HCT116 (cell line): ENCODE measurements at regions not wholly inside any gene's neighbourhood (a gene's known extent, or its start where the extent isn't known, plus 50 kb on each side); places are given as distances from the start of the nearest gene placed in this dataset.

Experiments
- ATAC-seq: fragments of 200-7000 bp; cut with Tn5 transposase; 2 replicates; pipeline ENCODE4 v1.9.1; 2020; ENCODE audit warnings: mild to moderate bottlenecking, moderate library complexity
- BruUV-seq: library from RNA; stranded (reverse); fragments of 400-500 nt; replicated peaks from 2 replicates; lab custom pipeline; 2021; lab: Mats Ljungman, UMichigan
- CTCF ChIA-PET: fragments of 300-600 bp; sonication (Branson Sonifier 250); formaldehyde crosslinking; loops from one replicate; lab custom pipeline; 2021; ENCODE audit warnings: antibody characterized with exemption; lab: Charles Lee
- POLR2A ChIA-PET: fragments of 300-600, 350-600 bp; sonication (Branson Sonifier 250); formaldehyde crosslinking; loops from one replicate; lab custom pipeline; 2021; ENCODE audit warnings: antibody characterized with exemption; lab: Charles Lee
- RAD21 ChIA-PET, 2 experiments: fragments of 300-600 bp; sonication (Branson Sonifier 250); formaldehyde crosslinking; loops; one replicate each; lab custom pipeline; 2023; ENCODE audit warnings: low total read pairs in 2 of 2; ENCODE audit not compliant: uncharacterized antibody in 2 of 2, unreplicated experiment in 2 of 2, low non-redundant PET in 1 of 2; lab: Charles Lee
- DNase-seq: peaks from one replicate; pipeline ENCODE4 v3.0.0-alpha.2; 2010; ENCODE audit warnings: low read depth, low spot score
- H2AFZ ChIP-seq: fragments of 200-600 bp; shearing (Covaris generic), sonication (generic); 2 replicates; pipeline ENCODE4 v1.6.1; 2017; ENCODE audit warnings: low read depth, mixed run types, mixed read lengths, antibody characterized with exemption, low read length; ENCODE audit not compliant: poor library complexity, severe bottlenecking
- H3K27ac ChIP-seq: 2 replicates; pipeline ENCODE4 v1.5.1; 2012; ENCODE audit warnings: low read depth, low read length
- H3K27me3 ChIP-seq: fragments of 200-600 bp; sonication (generic); 2 replicates; pipeline ENCODE4 v1.6.1; 2016; ENCODE audit warnings: mixed run types, low read length, mixed read lengths; ENCODE audit not compliant: insufficient read depth
- H3K36me3 ChIP-seq, 2 experiments: fragments of 200-500 bp in 1 of 2; fragments of 200-600 bp in 1 of 2; sonication (Bioruptor generic) in 1 of 2; sonication (generic) in 1 of 2; 2 replicates each; pipeline versions ENCODE4 v1.5.1 to v1.6.1; 2014 to 2016; ENCODE audit warnings: low read length in 2 of 2, inconsistent platforms in 1 of 2, mixed read lengths in 1 of 2, mixed run types in 1 of 2; ENCODE audit not compliant: insufficient read depth in 2 of 2, control insufficient read depth in 1 of 2
- H3K4me1 ChIP-seq, 2 experiments: fragments of 200-600 bp in 1 of 2; sonication (generic) in 1 of 2; 2 replicates each; pipeline versions ENCODE4 v1.5.1 to v1.6.1; 2012 to 2017; ENCODE audit warnings: low read length in 2 of 2, inconsistent platforms in 1 of 2, mild to moderate bottlenecking in 1 of 2, mixed read lengths in 1 of 2, mixed run types in 1 of 2, moderate library complexity in 1 of 2; ENCODE audit not compliant: insufficient read depth in 2 of 2, control insufficient read depth in 1 of 2
- H3K4me2 ChIP-seq: fragments of 200-600 bp; sonication (generic); 2 replicates; pipeline ENCODE4 v1.6.1; 2017; ENCODE audit warnings: mixed run types, low read length, mixed read lengths
- H3K4me3 ChIP-seq, 2 experiments: fragments of 200-600 bp in 1 of 2; sonication (generic) in 1 of 2; replicated peaks in 1 of 2; 2 replicates each; pipeline ENCODE4 v1.5.1; 2011 to 2016; ENCODE audit warnings: low read length in 2 of 2, control low read depth in 1 of 2, low read depth in 1 of 2, mild to moderate bottlenecking in 1 of 2, mixed read lengths in 1 of 2, mixed run types in 1 of 2
- H3K79me2 ChIP-seq: fragments of 200-600 bp; sonication (generic); 2 replicates; pipeline ENCODE4 v1.6.1; 2017; ENCODE audit warnings: mild to moderate bottlenecking, mixed run types, low read length, moderate library complexity, mixed read lengths; ENCODE audit not compliant: insufficient read depth
- H3K9ac ChIP-seq: fragments of 200-600 bp; sonication (generic); 2 replicates; pipeline ENCODE4 v1.6.1; 2016; ENCODE audit warnings: low read length, mixed read lengths
- H3K9me2 ChIP-seq: fragments of 200-600 bp; sonication (generic), shearing (Covaris generic); 2 replicates; pipeline ENCODE4 v1.6.1; 2017; ENCODE audit warnings: mixed run types, mild to moderate bottlenecking, moderate library complexity; ENCODE audit not compliant: insufficient read depth
- H3K9me3 ChIP-seq, 2 experiments: fragments of 200-500 bp in 1 of 2; fragments of 200-600 bp in 1 of 2; sonication (Bioruptor generic) in 1 of 2; sonication (generic) in 1 of 2; 2 replicates each; pipeline ENCODE4 v1.6.1; 2014 to 2017; ENCODE audit warnings: low read length in 2 of 2, mixed read lengths in 2 of 2, inconsistent platforms in 1 of 2, low read depth in 1 of 2, mild to moderate bottlenecking in 1 of 2, mixed run types in 1 of 2, moderate library complexity in 1 of 2; ENCODE audit not compliant: control insufficient read depth in 1 of 2, insufficient read depth in 1 of 2
- H4K20me1 ChIP-seq: fragments of 200-600 bp; sonication (generic), shearing (Covaris generic); 2 replicates; pipeline ENCODE4 v1.6.1; 2017; ENCODE audit warnings: mixed run types, mild to moderate bottlenecking, moderate library complexity; ENCODE audit not compliant: insufficient read depth
- CBX3 ChIP-seq: IDR thresholded peaks from 2 replicates; pipeline ENCODE4 v1.6.1; 2012; ENCODE audit warnings: low read depth
- CEBPB ChIP-seq: IDR thresholded peaks from 2 replicates; pipeline ENCODE4 v1.6.1; 2012; ENCODE audit warnings: low read depth
- EGR1 ChIP-seq: IDR thresholded peaks from 2 replicates; pipeline ENCODE4 v1.6.1; 2012; ENCODE audit warnings: low read depth
- ELF1 ChIP-seq: IDR thresholded peaks from 2 replicates; pipeline ENCODE4 v1.6.1; 2012; ENCODE audit warnings: low read depth, borderline replicate concordance
- JUND ChIP-seq: IDR thresholded peaks from 2 replicates; pipeline ENCODE4 v1.6.1; 2012
- POLR2A ChIP-seq: IDR thresholded peaks from 2 replicates; pipeline ENCODE4 v1.7.0; 2011; ENCODE audit warnings: borderline replicate concordance; ENCODE audit not compliant: insufficient read depth, insufficient read length; ENCODE audit errors: extremely low read depth
- RAD21 ChIP-seq: IDR thresholded peaks from 2 replicates; pipeline ENCODE4 v1.6.1; 2012; ENCODE audit warnings: low read depth, mild to moderate bottlenecking
- SIN3A ChIP-seq: IDR thresholded peaks from 2 replicates; pipeline ENCODE4 v1.6.1; 2012; ENCODE audit warnings: low read depth
- SP1 ChIP-seq: IDR thresholded peaks from 2 replicates; pipeline ENCODE4 v1.6.1; 2012; ENCODE audit warnings: low read depth
- SRF ChIP-seq: IDR thresholded peaks from 2 replicates; pipeline ENCODE4 v1.6.1; 2012; ENCODE audit warnings: low read depth
- TCF7L2 ChIP-seq: IDR thresholded peaks from 2 replicates; pipeline ENCODE4 v1.7.0; 2011; ENCODE audit warnings: borderline replicate concordance, inconsistent platforms; ENCODE audit not compliant: insufficient read depth, insufficient read length; ENCODE audit errors: extremely low read depth
- YY1 ChIP-seq: IDR thresholded peaks from 2 replicates; pipeline ENCODE4 v1.6.1; 2011; ENCODE audit warnings: low read length, low read depth, moderate library complexity, mild to moderate bottlenecking; ENCODE audit not compliant: insufficient replicate concordance; ENCODE audit errors: extremely low read depth
- intact Hi-C: fragments of 100-400 bp; cut with micrococcal nuclease; formaldehyde crosslinking; loops from 2 replicates; pipeline ENCODE4 v1.10.0; 2022
- TF ChIP-seq, protein P1 (sequence below): IDR thresholded peaks from 2 replicates; pipeline ENCODE4 v1.6.1; 2012
- TF ChIP-seq, protein P2 (sequence below): IDR thresholded peaks from 2 replicates; pipeline ENCODE4 v1.6.1; 2011; ENCODE audit warnings: mild to moderate bottlenecking, low read length, moderate library complexity; ENCODE audit not compliant: insufficient replicate concordance; ENCODE audit errors: extremely low read depth

GRCh38 chr3:99128725-99129505 lies 227.4 kb upstream of the DCBLD2 start (continued):
- TF ChIP-seq SRF, result peak; percentile 43; the same call in 1 of the 2 replicates
- TF ChIP-seq CBX3, result peak; percentile 67; the same call in 1 of the 2 replicates
- no peak for TF ChIP-seq CEBPB
- TF ChIP-seq, protein P1, sequence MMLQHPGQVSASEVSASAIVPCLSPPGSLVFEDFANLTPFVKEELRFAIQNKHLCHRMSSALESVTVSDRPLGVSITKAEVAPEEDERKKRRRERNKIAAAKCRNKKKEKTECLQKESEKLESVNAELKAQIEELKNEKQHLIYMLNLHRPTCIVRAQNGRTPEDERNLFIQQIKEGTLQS, result no peak

- Histone ChIP-seq H3K27ac (no peak overlapping the region), H3K36me3 (no peaks in the 10 kb centered on the region), H2AFZ (no peak overlapping the region), H4K20me1 (no peaks in the 10 kb centered on the region), H3K4me3 (no peak overlapping the region), H3K9me3 (no peaks in the 10 kb centered on the region), H3K27me3 (no peaks in the 10 kb centered on the region), H3K4me1 (peaks cover 0 to 31% of the 10 kb centered on the region in 2 experiments; a peak in 2 of 4 replicates), H3K79me2 (no peaks in the 10 kb centered on the region), H3K9ac (no peak overlapping the region), H3K9me2 (no peaks in the 10 kb centered on the region), H3K4me2 (peak overlapping the region; percentile 56; the same call in 1 of the 2 replicates)
- no peak for TF ChIP-seq SP1
- TF ChIP-seq SIN3A, result no peak
- TF ChIP-seq CBX3, result no peak
- no peak for TF ChIP-seq JUND
- TF ChIP-seq POLR2A, result no peak
- no peak for TF ChIP-seq TCF7L2
- no peak for TF ChIP-seq RAD21
- TF ChIP-seq, protein P2, sequence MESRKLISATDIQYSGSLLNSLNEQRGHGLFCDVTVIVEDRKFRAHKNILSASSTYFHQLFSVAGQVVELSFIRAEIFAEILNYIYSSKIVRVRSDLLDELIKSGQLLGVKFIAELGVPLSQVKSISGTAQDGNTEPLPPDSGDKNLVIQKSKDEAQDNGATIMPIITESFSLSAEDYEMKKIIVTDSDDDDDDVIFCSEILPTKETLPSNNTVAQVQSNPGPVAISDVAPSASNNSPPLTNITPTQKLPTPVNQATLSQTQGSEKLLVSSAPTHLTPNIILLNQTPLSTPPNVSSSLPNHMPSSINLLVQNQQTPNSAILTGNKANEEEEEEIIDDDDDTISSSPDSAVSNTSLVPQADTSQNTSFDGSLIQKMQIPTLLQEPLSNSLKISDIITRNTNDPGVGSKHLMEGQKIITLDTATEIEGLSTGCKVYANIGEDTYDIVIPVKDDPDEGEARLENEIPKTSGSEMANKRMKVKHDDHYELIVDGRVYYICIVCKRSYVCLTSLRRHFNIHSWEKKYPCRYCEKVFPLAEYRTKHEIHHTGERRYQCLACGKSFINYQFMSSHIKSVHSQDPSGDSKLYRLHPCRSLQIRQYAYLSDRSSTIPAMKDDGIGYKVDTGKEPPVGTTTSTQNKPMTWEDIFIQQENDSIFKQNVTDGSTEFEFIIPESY, result no peak
- TF ChIP-seq, protein P1, result no peak
- no peak for TF ChIP-seq ELF1
- TF ChIP-seq SRF, result no peak
- TF ChIP-seq CEBPB, result no peak
- no peak for TF ChIP-seq EGR1
- TF ChIP-seq YY1, result no peak
- ChIA-PET RAD21 (no interaction called here), CTCF (interaction anchor here (1.0 kb wide), 1 partner anchor 45 kb away, joined by 3 read pairs; no protein-coding TSS in a partner anchor), POLR2A (no interaction called here)
- BruUV-seq, result no TSS peak
- DNase-seq (no peak), ATAC-seq (no peak)
- intact Hi-C loops, result loop anchor here (10.0 kb wide), 1 partner anchor 657 kb away; no protein-coding TSS in a partner anchor
Measured at GRCh38 chr3:99128235-99128634, 226.7 kb upstream of the DCBLD2 start.
